ENCODE measurements at regions not wholly inside any gene's neighbourhood (a gene's known extent, or its start where the extent isn't known, plus 50 kb on each side); places are given as distances from the start of the nearest gene placed in this dataset.

DNA sequence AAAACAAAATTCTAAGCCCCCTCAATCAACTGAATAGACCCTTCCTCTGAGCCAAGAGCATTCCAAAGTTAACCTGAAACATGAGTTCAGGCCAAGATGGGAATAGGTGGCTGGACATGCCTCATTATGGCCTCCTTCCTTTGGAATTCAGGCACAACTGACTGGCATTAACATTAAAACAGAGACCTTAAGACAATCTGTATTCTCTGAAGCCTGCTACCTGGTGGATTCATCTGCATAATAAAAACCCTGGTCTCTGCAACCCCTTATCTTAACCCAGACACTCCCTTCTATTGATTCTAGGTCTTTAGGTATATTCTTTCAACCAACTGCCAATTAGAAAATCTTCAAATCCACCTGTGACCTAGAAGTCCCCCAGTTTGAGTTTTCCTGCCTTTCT, 66.3 kb downstream of the JRKL start:
- no peak overlapping the region for H2AFZ ChIP-seq (ENCODE audit: control insufficient read depth, low read depth, low read length)

More for the DNA sequence above, 66.3 kb downstream of the JRKL start:
- no peak overlapping the region for H3K9ac ChIP-seq (ENCODE audit: control insufficient read depth, insufficient read depth, low read length)
- ChIA-PET CTCF (no interaction called here), SMC1A (ENCODE audit: uncharacterized antibody, unreplicated experiment) (interaction anchor here (1.0 kb wide), 1 partner anchor 8 kb away, joined by 3 read pairs; no protein-coding TSS in a partner anchor), RAD21 (ENCODE audit: unreplicated experiment) (no interaction called here), POLR2A (no interaction called here)
- H3K27ac ChIP-seq (ENCODE audit: control insufficient read depth, insufficient read depth), result no peak overlapping the region
- ATAC-seq (no peak), DNase-seq (ENCODE audit: low read depth, low spot score) (no peak), FAIRE-seq (no peak)
- H3K9me3 ChIP-seq (replicated peaks; ENCODE audit: control insufficient read depth, insufficient read depth, low read length), result no peaks in the 10 kb centered on the region
- intact Hi-C loops (cut with micrococcal nuclease; ENCODE audit: unreplicated experiment) (no loop called here), in situ Hi-C loops (cut with MboI) (no loop called here)
- H3K36me3 ChIP-seq (ENCODE audit: control insufficient read depth in 2 of 2, insufficient read depth in 2 of 2, low read length in 1 of 2), result no peaks in the 10 kb centered on the region
- H3K4me2 ChIP-seq (ENCODE audit: control insufficient read depth, insufficient read depth), result no peak overlapping the region
- no TSS peak for BruUV-seq (replicated peaks)
- no peaks in the 10 kb centered on the region for H4K20me1 ChIP-seq (ENCODE audit: control insufficient read depth, insufficient read depth)
- H3K79me2 ChIP-seq (ENCODE audit: control insufficient read depth, insufficient read depth, low read length), result no peaks in the 10 kb centered on the region
- H3K27me3 ChIP-seq (replicated peaks in 1 of 2; ENCODE audit: control insufficient read depth in 2 of 2, insufficient read depth in 2 of 2, low read length in 1 of 2), result peaks cover 0 to 3% of the 10 kb centered on the region in 2 experiments; a peak in 1 of 4 replicates
- no peak overlapping the region for H3K4me3 ChIP-seq
- no peaks in the 10 kb centered on the region for H3K4me1 ChIP-seq (ENCODE audit: control insufficient read depth, insufficient read depth, low read length)
- TF ChIP-seq, protein P1, sequence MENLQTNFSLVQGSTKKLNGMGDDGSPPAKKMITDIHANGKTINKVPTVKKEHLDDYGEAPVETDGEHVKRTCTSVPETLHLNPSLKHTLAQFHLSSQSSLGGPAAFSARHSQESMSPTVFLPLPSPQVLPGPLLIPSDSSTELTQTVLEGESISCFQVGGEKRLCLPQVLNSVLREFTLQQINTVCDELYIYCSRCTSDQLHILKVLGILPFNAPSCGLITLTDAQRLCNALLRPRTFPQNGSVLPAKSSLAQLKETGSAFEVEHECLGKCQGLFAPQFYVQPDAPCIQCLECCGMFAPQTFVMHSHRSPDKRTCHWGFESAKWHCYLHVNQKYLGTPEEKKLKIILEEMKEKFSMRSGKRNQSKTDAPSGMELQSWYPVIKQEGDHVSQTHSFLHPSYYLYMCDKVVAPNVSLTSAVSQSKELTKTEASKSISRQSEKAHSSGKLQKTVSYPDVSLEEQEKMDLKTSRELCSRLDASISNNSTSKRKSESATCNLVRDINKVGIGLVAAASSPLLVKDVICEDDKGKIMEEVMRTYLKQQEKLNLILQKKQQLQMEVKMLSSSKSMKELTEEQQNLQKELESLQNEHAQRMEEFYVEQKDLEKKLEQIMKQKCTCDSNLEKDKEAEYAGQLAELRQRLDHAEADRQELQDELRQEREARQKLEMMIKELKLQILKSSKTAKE (IDR thresholded peaks at IDR 0.05; ENCODE audit: low read depth, poor library complexity, severe bottlenecking), result no peak
- TF ChIP-seq, protein P2, sequence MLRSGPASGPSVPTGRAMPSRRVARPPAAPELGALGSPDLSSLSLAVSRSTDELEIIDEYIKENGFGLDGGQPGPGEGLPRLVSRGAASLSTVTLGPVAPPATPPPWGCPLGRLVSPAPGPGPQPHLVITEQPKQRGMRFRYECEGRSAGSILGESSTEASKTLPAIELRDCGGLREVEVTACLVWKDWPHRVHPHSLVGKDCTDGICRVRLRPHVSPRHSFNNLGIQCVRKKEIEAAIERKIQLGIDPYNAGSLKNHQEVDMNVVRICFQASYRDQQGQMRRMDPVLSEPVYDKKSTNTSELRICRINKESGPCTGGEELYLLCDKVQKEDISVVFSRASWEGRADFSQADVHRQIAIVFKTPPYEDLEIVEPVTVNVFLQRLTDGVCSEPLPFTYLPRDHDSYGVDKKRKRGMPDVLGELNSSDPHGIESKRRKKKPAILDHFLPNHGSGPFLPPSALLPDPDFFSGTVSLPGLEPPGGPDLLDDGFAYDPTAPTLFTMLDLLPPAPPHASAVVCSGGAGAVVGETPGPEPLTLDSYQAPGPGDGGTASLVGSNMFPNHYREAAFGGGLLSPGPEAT (IDR thresholded peaks at IDR 0.05; ENCODE audit: low read depth), result no peak
- TF ChIP-seq ESRRA (IDR thresholded peaks at IDR 0.05; ENCODE audit: low read length) (no peak), KAT2A (conservative IDR thresholded peaks at IDR 0.05; ENCODE audit: control insufficient read depth, low read depth, low read length) (no peak)
- TF ChIP-seq, protein P3, sequence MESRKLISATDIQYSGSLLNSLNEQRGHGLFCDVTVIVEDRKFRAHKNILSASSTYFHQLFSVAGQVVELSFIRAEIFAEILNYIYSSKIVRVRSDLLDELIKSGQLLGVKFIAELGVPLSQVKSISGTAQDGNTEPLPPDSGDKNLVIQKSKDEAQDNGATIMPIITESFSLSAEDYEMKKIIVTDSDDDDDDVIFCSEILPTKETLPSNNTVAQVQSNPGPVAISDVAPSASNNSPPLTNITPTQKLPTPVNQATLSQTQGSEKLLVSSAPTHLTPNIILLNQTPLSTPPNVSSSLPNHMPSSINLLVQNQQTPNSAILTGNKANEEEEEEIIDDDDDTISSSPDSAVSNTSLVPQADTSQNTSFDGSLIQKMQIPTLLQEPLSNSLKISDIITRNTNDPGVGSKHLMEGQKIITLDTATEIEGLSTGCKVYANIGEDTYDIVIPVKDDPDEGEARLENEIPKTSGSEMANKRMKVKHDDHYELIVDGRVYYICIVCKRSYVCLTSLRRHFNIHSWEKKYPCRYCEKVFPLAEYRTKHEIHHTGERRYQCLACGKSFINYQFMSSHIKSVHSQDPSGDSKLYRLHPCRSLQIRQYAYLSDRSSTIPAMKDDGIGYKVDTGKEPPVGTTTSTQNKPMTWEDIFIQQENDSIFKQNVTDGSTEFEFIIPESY (IDR thresholded peaks at IDR 0.05), result no peak
- TF ChIP-seq, protein P4, sequence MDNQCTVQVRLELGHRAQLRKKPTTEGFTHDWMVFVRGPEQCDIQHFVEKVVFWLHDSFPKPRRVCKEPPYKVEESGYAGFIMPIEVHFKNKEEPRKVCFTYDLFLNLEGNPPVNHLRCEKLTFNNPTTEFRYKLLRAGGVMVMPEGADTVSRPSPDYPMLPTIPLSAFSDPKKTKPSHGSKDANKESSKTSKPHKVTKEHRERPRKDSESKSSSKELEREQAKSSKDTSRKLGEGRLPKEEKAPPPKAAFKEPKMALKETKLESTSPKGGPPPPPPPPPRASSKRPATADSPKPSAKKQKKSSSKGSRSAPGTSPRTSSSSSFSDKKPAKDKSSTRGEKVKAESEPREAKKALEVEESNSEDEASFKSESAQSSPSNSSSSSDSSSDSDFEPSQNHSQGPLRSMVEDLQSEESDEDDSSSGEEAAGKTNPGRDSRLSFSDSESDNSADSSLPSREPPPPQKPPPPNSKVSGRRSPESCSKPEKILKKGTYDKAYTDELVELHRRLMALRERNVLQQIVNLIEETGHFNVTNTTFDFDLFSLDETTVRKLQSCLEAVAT (IDR thresholded peaks at IDR 0.05), result no peak

All from GM12878 (cell line).